Uterus (tissue), 2 donors: ENCODE measurements at regions not wholly inside any gene's neighbourhood (a gene's known extent, or its start where the extent isn't known, plus 50 kb on each side); places are given as distances from the start of the nearest gene placed in this dataset.

Experiments used
- CTCF ChIP-seq, 4 experiments: fragments of 200-600 bp in 2 of 4; fragments of 450-650 bp in 2 of 4; sonication (generic) in 2 of 4; IDR thresholded peaks; one replicate each; pipeline ENCODE4 v1.5.1; 2016 to 2019; ENCODE audit warnings: antibody characterized with exemption in 4 of 4, mild to moderate bottlenecking in 2 of 4, moderate library complexity in 1 of 4
- POLR2A ChIP-seq, 2 donors: fragments of 450-650 bp; IDR thresholded peaks; one replicate each; pipeline ENCODE4 v1.6.1; 2016; ENCODE audit warnings: antibody characterized with exemption in 2 of 2, mild to moderate bottlenecking in 1 of 2, moderate library complexity in 1 of 2

DNA sequence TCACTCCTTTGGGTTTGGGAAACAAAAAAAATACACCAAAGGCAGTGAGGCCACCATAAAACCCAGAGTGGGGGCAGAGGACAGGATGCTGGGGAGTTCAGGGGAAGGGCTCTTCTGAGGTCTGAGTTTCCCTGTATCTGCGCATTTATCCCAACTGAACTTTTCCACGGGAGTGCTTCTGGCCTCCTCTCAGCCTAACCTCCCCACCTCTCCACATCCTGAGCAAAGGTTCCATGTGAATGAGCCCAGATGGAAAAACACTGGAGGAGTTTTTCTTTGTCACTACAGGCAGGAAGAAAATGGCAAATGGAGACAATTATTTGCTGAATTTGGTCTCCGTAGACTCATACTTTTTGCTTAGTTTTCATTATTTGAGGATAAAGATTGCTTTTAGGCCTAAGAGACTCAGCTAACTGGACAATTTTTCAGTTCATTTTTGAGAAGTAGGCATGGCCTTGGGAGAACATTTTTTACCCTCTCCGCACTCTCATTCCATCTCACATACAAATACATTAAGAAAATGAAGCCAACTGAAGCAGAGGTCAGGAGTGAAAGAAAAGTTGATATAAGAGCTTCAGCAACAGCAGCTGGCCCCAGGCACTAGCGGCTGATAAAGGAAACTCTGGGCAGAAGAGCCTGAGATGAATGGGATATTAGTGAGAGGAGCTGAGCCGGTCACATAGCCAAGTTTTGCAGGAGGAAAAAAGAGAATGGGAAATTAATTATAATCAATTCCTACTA lies 82.6 kb upstream of the CYP1B1 start:
- no peak for TF ChIP-seq POLR2A (IDR thresholded peaks at IDR 0.05)
- no peak for TF ChIP-seq CTCF (IDR thresholded peaks at IDR 0.05)
